H9 (cell line): ENCODE measurements at regions not wholly inside any gene's neighbourhood (a gene's known extent, or its start where the extent isn't known, plus 50 kb on each side); places are given as distances from the start of the nearest gene placed in this dataset.
A peak's percentile ranks its signal among the peaks of the same experiment; 100 is the strongest.

Experiments
- DNase-seq: peaks from one replicate; pipeline ENCODE4 v3.0.0-alpha.2; 2017
- H2AFZ ChIP-seq: one replicate; pipeline ENCODE4 v1.6.1; 2013; ENCODE audit warnings: mild to moderate bottlenecking, low read length, control low read depth, moderate library complexity
- H2AK5ac ChIP-seq: 2 replicates; pipeline ENCODE4 v1.6.1; 2013; ENCODE audit warnings: low read length, control low read depth, mixed read lengths; ENCODE audit not compliant: insufficient read length
- H2BK120ac ChIP-seq: one replicate; pipeline ENCODE4 v1.6.1; 2013; ENCODE audit warnings: low read depth, mild to moderate bottlenecking, low read length, control low read depth, inconsistent platforms; ENCODE audit not compliant: poor library complexity, severe bottlenecking
- H2BK12ac ChIP-seq: 2 replicates; pipeline ENCODE4 v1.6.1; 2013; ENCODE audit warnings: low read length, control low read depth, mixed read lengths, low read depth; ENCODE audit not compliant: insufficient read length
- H2BK15ac ChIP-seq: 2 replicates; pipeline ENCODE4 v1.6.1; 2013; ENCODE audit warnings: low read depth, low read length, control low read depth
- H2BK20ac ChIP-seq: one replicate; pipeline ENCODE4 v1.6.1; 2013; ENCODE audit warnings: low read depth, mild to moderate bottlenecking, low read length, control low read depth, inconsistent platforms; ENCODE audit not compliant: poor library complexity, severe bottlenecking
- H2BK5ac ChIP-seq: 2 replicates; pipeline ENCODE4 v1.6.1; 2013; ENCODE audit warnings: low read length, control low read depth, mixed read lengths; ENCODE audit not compliant: insufficient read length
- H3K14ac ChIP-seq: 2 replicates; pipeline ENCODE4 v1.6.1; 2013; ENCODE audit warnings: low read length, control low read depth; ENCODE audit not compliant: insufficient read depth
- H3K18ac ChIP-seq: 2 replicates; pipeline ENCODE4 v1.6.1; 2013; ENCODE audit warnings: low read depth, mild to moderate bottlenecking, mixed read lengths, low read length, control low read depth; ENCODE audit not compliant: insufficient read length
- H3K23ac ChIP-seq: 2 replicates; pipeline ENCODE4 v1.6.1; 2013; ENCODE audit warnings: low read length, control low read depth, mixed read lengths, low read depth; ENCODE audit not compliant: insufficient read length
- H3K23me2 ChIP-seq: 2 replicates; pipeline ENCODE4 v1.6.1; 2013; ENCODE audit warnings: low read depth, mild to moderate bottlenecking, mixed read lengths, low read length, control low read depth; ENCODE audit not compliant: insufficient read length, poor library complexity, severe bottlenecking
- H3K27ac ChIP-seq: 2 replicates; pipeline ENCODE4 v1.5.1; 2013; ENCODE audit warnings: low read length, control low read depth, mixed read lengths, low read depth; ENCODE audit not compliant: insufficient read length
- H3K27me3 ChIP-seq: 2 replicates; pipeline ENCODE4 v1.6.1; 2013; ENCODE audit warnings: low read length, control low read depth, inconsistent platforms; ENCODE audit not compliant: insufficient read depth
- H3K4ac ChIP-seq: 2 replicates; pipeline ENCODE4 v1.6.1; 2013; ENCODE audit warnings: low read depth, mild to moderate bottlenecking, control low read depth, inconsistent platforms, low read length, moderate library complexity
- H3K4me1 ChIP-seq: 2 replicates; pipeline ENCODE4 v1.6.1; 2013; ENCODE audit warnings: low read length, control low read depth, inconsistent platforms; ENCODE audit not compliant: insufficient read depth
- H3K4me2 ChIP-seq: 2 replicates; pipeline ENCODE4 v1.6.1; 2013; ENCODE audit warnings: low read length, control low read depth, mixed read lengths; ENCODE audit not compliant: insufficient read length, insufficient read depth
- H3K56ac ChIP-seq: 2 replicates; pipeline ENCODE4 v1.6.1; 2013; ENCODE audit warnings: low read depth, mild to moderate bottlenecking, mixed read lengths, low read length, control low read depth; ENCODE audit not compliant: insufficient read length
- H3K79me1 ChIP-seq: 2 replicates; pipeline ENCODE4 v1.6.1; 2013; ENCODE audit warnings: low read depth, mild to moderate bottlenecking, moderate library complexity, low read length, control low read depth, inconsistent platforms; ENCODE audit not compliant: insufficient read depth, poor library complexity, severe bottlenecking
- H3K79me2 ChIP-seq: 2 replicates; pipeline ENCODE4 v1.6.1; 2013; ENCODE audit warnings: low read length, control low read depth, inconsistent platforms; ENCODE audit not compliant: insufficient read depth
- H3K9ac ChIP-seq: 2 replicates; pipeline ENCODE4 v1.6.1; 2013; ENCODE audit warnings: low read length, control low read depth, mixed read lengths; ENCODE audit not compliant: insufficient read length; ENCODE audit errors: extremely low read depth
- H3K9me3 ChIP-seq: one replicate; pipeline ENCODE4 v1.6.1; 2013; ENCODE audit warnings: low read depth, low read length, inconsistent platforms; ENCODE audit not compliant: control insufficient read depth
- H3T11ph ChIP-seq: one replicate; pipeline ENCODE4 v1.6.1; 2013; ENCODE audit warnings: mild to moderate bottlenecking, low read length, control low read depth, inconsistent platforms
- H4K20me1 ChIP-seq: one replicate; pipeline ENCODE4 v1.6.1; 2013; ENCODE audit not compliant: control insufficient read depth, insufficient read length, insufficient read depth
- H4K5ac ChIP-seq: 2 replicates; pipeline ENCODE4 v1.6.1; 2013; ENCODE audit warnings: low read depth, mild to moderate bottlenecking, mixed read lengths, low read length, control low read depth; ENCODE audit not compliant: insufficient read length
- H4K8ac ChIP-seq: replicated peaks from 2 replicates; pipeline ENCODE4 v1.6.1; 2013; ENCODE audit warnings: low read length, control low read depth, mixed read lengths, low read depth; ENCODE audit not compliant: insufficient read length
- H4K91ac ChIP-seq: 2 replicates; pipeline ENCODE4 v1.6.1; 2013; ENCODE audit warnings: low read depth, mild to moderate bottlenecking, moderate library complexity, mixed read lengths, low read length, control low read depth; ENCODE audit not compliant: insufficient read length
- H3K27ac Mint-ChIP-seq, 3 experiments: 2 replicates in 2 of 3; 3 replicates in 1 of 3; pipeline ENCODE4 v1.8.0; 2020 to 2021; ENCODE audit warnings: mixed read lengths in 3 of 3, mild to moderate bottlenecking in 1 of 3, moderate library complexity in 1 of 3
- H3K27me3 Mint-ChIP-seq: 2 replicates; pipeline ENCODE4 v1.8.0; 2021; ENCODE audit warnings: low read depth, mild to moderate bottlenecking, moderate library complexity, mixed read lengths
- H3K36me3 Mint-ChIP-seq, 3 experiments: 2 replicates in 2 of 3; 3 replicates in 1 of 3; pipeline ENCODE4 v1.8.0; 2020 to 2021; ENCODE audit warnings: low read depth in 3 of 3, mixed read lengths in 3 of 3; ENCODE audit not compliant: insufficient read depth in 1 of 3
- H3K4me1 Mint-ChIP-seq, 2 experiments: 2 replicates each; pipeline ENCODE4 v1.8.0; 2020; ENCODE audit warnings: mixed read lengths in 2 of 2
- H3K4me3 Mint-ChIP-seq, 2 experiments: 2 replicates in 1 of 2; 3 replicates in 1 of 2; pipeline ENCODE4 v1.8.0; 2020 to 2021; ENCODE audit warnings: mild to moderate bottlenecking in 2 of 2, mixed read lengths in 2 of 2, moderate library complexity in 1 of 2
- H3K9me3 Mint-ChIP-seq, 2 experiments: 2 replicates in 1 of 2; 3 replicates in 1 of 2; pipeline ENCODE4 v1.8.0; 2020; ENCODE audit warnings: mild to moderate bottlenecking in 2 of 2, mixed read lengths in 2 of 2, moderate library complexity in 1 of 2
- WGBS: extraction: QIAGEN DNeasy Blood & Tissue Kit; methylation state at CpG from one replicate; pipeline ENCODE4 v1.1.7; 2013; ENCODE audit warnings: missing lambda C conversion rate, low lambda C conversion rate, mixed read lengths; ENCODE audit not compliant: insufficient read length; ENCODE audit errors: extremely low coverage; 5-methylcytosine and 5-hydroxymethylcytosine counted together
- TF ChIP-seq, protein P1 (sequence below): fragments of 200-600 bp; sonication (generic); conservative IDR thresholded peaks from 3 replicates; pipeline ENCODE4 v1.8.0; 2021; ENCODE audit warnings: antibody characterized with exemption, mild to moderate bottlenecking

DNA sequence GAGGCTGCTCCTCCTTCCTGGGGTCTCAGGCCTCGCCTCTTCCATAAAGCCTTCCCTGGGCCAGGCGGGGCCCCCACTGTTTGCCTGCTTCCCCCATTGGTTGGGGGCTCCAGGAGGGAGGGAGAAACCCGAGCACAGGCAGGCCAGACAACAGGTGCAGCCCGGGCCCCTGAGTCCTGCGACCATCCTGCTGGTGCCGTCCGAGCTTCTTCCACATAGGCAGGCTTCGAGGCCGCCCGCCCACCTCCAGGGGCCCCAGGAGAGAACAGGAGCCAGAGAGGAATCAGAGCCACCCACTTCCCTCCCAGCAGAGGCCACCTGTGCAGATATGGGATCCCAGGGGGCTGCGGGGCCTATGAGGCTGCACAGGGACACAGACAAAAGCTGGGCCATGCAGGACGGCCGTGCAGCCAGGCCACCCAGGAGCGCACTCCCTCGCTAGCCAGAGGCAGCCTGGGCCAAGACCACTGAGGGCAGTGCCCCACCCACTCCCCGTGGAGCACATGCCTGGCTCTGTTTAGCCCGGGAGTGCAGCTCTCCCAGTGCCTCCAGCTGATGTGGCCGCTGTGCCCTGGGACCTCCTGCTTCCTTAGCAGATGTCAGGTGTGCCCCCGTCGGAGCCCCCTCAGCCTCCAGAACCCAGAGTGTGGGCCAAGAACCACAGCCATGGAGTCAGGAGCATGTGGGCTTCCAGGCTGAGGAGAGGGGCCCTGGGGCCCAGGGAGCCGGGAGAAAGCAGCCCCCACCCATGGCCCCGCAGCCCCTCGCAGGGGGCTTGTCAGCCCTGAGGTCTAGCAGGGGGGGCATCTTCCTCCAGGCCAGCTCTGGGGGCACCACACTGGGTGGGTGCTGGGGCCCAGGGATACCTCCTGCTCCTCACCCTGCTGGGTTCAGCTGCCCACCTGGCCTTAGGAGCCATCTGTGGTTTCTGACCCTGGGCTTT, 59.9 kb upstream of the INPP5A start:
- Histone ChIP-seq H3K4me2 (no peak overlapping the region), H2AK5ac (no peak overlapping the region), H3K9ac (no peak overlapping the region), H3K23me2 (no peaks in the 10 kb centered on the region), H3K9me3 (no peaks in the 10 kb centered on the region), H3K27me3 (no peaks in the 10 kb centered on the region; the same call in 1 of the 2 replicates), H3K18ac (no peak overlapping the region), H4K20me1 (no peaks in the 10 kb centered on the region), H4K8ac (no peak overlapping the region), H2BK12ac (no peak overlapping the region), H3K79me1 (no peaks in the 10 kb centered on the region), H4K91ac (no peak overlapping the region), H3K56ac (no peak overlapping the region), H2BK120ac (no peak overlapping the region), H2BK15ac (no peak overlapping the region), H3K4me1 (no peaks in the 10 kb centered on the region; the same call in 1 of the 2 replicates), H3K23ac (no peak overlapping the region), H3K79me2 (no peaks in the 10 kb centered on the region), H3K4ac (no peak overlapping the region), H2BK5ac (no peak overlapping the region), H2BK20ac (no peak overlapping the region), H3T11ph (no peak overlapping the region), H3K27ac (no peak overlapping the region), H4K5ac (no peak overlapping the region), H2AFZ (no peak overlapping the region), H3K14ac (peak overlapping the region; percentile 38)
- TF ChIP-seq, protein P1, sequence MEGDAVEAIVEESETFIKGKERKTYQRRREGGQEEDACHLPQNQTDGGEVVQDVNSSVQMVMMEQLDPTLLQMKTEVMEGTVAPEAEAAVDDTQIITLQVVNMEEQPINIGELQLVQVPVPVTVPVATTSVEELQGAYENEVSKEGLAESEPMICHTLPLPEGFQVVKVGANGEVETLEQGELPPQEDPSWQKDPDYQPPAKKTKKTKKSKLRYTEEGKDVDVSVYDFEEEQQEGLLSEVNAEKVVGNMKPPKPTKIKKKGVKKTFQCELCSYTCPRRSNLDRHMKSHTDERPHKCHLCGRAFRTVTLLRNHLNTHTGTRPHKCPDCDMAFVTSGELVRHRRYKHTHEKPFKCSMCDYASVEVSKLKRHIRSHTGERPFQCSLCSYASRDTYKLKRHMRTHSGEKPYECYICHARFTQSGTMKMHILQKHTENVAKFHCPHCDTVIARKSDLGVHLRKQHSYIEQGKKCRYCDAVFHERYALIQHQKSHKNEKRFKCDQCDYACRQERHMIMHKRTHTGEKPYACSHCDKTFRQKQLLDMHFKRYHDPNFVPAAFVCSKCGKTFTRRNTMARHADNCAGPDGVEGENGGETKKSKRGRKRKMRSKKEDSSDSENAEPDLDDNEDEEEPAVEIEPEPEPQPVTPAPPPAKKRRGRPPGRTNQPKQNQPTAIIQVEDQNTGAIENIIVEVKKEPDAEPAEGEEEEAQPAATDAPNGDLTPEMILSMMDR: no peak
- DNase-seq: no peak
- Mint-ChIP-seq H3K4me3 (no peak overlapping the region), H3K36me3 (no peaks in the 10 kb centered on the region; a peak in 1 of 7 replicates), H3K27me3 (peaks cover 20% of the 10 kb centered on the region), H3K27ac (peak overlapping the region in 1 of 3 experiments; percentile 94; a peak in 2 of 7 replicates), H3K4me1 (peaks cover 17 to 20% of the 10 kb centered on the region in 2 experiments), H3K9me3 (peaks cover under 1 to 5% of the 10 kb centered on the region in 2 experiments; a peak in 3 of 5 replicates)
- no CpG with 5 or more reads among the region's 23 CpGs for WGBS
